ENCODE measurements at regions not wholly inside any gene's neighbourhood (a gene's known extent, or its start where the extent isn't known, plus 50 kb on each side); places are given as distances from the start of the nearest gene placed in this dataset.
"Not testable (repeated sequence)": the region's sequence is repeated elsewhere in the genome, so short reads cannot be mapped to it uniquely, and the experiment has no call there.

DNA sequence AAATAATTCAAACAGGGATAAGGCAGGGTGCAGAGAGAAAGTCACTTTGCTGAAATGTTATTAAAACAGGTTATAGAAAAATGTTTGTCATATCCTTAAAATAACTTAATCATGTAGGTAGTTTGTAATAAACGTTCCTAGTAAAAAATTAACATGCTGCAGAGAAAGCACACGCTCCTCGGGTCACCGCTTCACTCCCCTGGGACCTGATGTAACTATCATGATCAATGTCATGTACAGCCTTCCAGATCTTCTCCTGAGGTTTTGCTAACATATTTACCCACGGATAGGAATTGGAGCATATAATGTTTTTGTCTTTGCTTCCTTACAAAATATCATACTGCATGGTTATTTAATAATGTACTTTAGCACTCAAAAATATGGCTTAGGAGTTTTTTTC is 285.1 kb upstream of the TMEM132C start:
- Histone ChIP-seq H3K9me3 (ENCODE audit: insufficient read depth, low read length) (no peaks in the 10 kb centered on the region), H3K9ac (ENCODE audit: low read length) (no peak overlapping the region), H3K27me3 (ENCODE audit: low read length) (no peaks in the 10 kb centered on the region), H4K20me1 (ENCODE audit: low read depth, low read length) (no peaks in the 10 kb centered on the region), H3F3A (ENCODE audit: insufficient read depth) (no peaks in the 10 kb centered on the region), H3K9me2 (replicated peaks; ENCODE audit: insufficient read depth, low read length) (no peaks in the 10 kb centered on the region), H3K4me3 (ENCODE audit: insufficient read depth, low read length, poor library complexity, severe bottlenecking) (no peak overlapping the region), H3K79me2 (ENCODE audit: insufficient read depth, low read length) (no peaks in the 10 kb centered on the region), H3K4me2 (ENCODE audit: low read depth, low read length, poor library complexity, severe bottlenecking) (no peak overlapping the region), H3K36me3 (ENCODE audit: low read length) (no peaks in the 10 kb centered on the region), H2AFZ (ENCODE audit: low read depth, low read length, severe bottlenecking) (no peak overlapping the region), H3K27ac (ENCODE audit: low read depth, low read length) (no peak overlapping the region)
- TF ChIP-seq CTCF (IDR thresholded peaks at IDR 0.05; ENCODE audit: insufficient read depth, low read length, poor library complexity, severe bottlenecking): no peak
- no peak for TF ChIP-seq EZH2phosphoT487 (conservative IDR thresholded peaks at IDR 0.05; ENCODE audit: low read length)

- not testable (repeated sequence) for H3K79me2 ChIP-seq (ENCODE audit: insufficient read depth, low read length); H3K4me2 ChIP-seq (ENCODE audit: low read depth, low read length, poor library complexity, severe bottlenecking); H3K9ac ChIP-seq (ENCODE audit: low read length); H3K9me3 ChIP-seq (ENCODE audit: insufficient read depth, low read length); H2AFZ ChIP-seq (ENCODE audit: low read depth, low read length, severe bottlenecking); H3K27ac ChIP-seq (ENCODE audit: low read depth, low read length); H3K27me3 ChIP-seq (ENCODE audit: low read length); H3K9me2 ChIP-seq (replicated peaks; ENCODE audit: insufficient read depth, low read length); H3K36me3 ChIP-seq (ENCODE audit: low read length); H3F3A ChIP-seq (ENCODE audit: insufficient read depth); H3K4me3 ChIP-seq (ENCODE audit: insufficient read depth, low read length, poor library complexity, severe bottlenecking); H4K20me1 ChIP-seq (ENCODE audit: low read depth, low read length)
Observed at GRCh38 chr12:127983213-127983791, 283.7 kb upstream of the TMEM132C start.

DNA sequence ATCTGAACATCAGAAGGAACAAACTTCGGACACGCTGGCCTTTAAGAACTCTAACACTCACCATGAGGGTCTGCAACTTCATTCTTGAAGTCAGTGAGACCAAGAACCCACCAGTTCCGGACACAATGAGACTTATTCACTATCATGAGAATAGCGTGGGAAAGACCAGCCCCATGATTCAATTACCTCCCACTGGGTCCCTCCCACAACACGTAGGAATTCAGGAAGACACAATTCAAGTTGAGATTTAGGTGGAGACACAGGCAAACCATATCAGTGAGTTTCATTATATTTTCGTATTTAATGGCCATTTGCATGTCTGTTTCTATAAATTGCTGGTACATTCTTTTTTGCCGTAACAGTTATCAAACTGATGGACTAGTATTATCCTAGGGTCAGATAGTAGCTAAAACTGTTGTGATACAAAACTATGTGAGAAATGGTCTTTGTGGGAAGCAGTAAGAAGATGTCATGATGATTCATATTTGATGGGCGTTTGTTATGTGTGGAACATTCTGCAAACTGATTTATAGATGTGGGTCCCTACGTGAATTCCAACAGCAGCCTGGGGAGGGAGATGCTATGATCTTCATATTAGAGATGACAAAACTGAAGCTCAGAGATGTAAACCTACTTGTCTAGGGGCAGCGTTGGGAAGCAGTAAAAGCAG is 282.4 kb upstream of the TMEM132C start:
- no peak overlapping the region for H3K4me3 ChIP-seq (ENCODE audit: insufficient read depth, low read length, poor library complexity, severe bottlenecking)
- no peaks in the 10 kb centered on the region for H3K9me2 ChIP-seq (replicated peaks; ENCODE audit: insufficient read depth, low read length)
- TF ChIP-seq EZH2phosphoT487 (conservative IDR thresholded peaks at IDR 0.05; ENCODE audit: low read length) (no peak), CTCF (IDR thresholded peaks at IDR 0.05; ENCODE audit: insufficient read depth, low read length, poor library complexity, severe bottlenecking) (no peak)
- no peaks in the 10 kb centered on the region for H3K27me3 ChIP-seq (ENCODE audit: low read length)
- no peaks in the 10 kb centered on the region for H4K20me1 ChIP-seq (ENCODE audit: low read depth, low read length)
- no peaks in the 10 kb centered on the region for H3F3A ChIP-seq (ENCODE audit: insufficient read depth)
- no peak overlapping the region for H3K27ac ChIP-seq (ENCODE audit: low read depth, low read length)
- H3K9me3 ChIP-seq (ENCODE audit: insufficient read depth, low read length): no peaks in the 10 kb centered on the region
- H3K9ac ChIP-seq (ENCODE audit: low read length): no peak overlapping the region
- no peaks in the 10 kb centered on the region for H3K79me2 ChIP-seq (ENCODE audit: insufficient read depth, low read length)
- H2AFZ ChIP-seq (ENCODE audit: low read depth, low read length, severe bottlenecking): no peak overlapping the region
- H3K36me3 ChIP-seq (ENCODE audit: low read length): no peaks in the 10 kb centered on the region
- H3K4me2 ChIP-seq (ENCODE audit: low read depth, low read length, poor library complexity, severe bottlenecking): no peak overlapping the region

DNA sequence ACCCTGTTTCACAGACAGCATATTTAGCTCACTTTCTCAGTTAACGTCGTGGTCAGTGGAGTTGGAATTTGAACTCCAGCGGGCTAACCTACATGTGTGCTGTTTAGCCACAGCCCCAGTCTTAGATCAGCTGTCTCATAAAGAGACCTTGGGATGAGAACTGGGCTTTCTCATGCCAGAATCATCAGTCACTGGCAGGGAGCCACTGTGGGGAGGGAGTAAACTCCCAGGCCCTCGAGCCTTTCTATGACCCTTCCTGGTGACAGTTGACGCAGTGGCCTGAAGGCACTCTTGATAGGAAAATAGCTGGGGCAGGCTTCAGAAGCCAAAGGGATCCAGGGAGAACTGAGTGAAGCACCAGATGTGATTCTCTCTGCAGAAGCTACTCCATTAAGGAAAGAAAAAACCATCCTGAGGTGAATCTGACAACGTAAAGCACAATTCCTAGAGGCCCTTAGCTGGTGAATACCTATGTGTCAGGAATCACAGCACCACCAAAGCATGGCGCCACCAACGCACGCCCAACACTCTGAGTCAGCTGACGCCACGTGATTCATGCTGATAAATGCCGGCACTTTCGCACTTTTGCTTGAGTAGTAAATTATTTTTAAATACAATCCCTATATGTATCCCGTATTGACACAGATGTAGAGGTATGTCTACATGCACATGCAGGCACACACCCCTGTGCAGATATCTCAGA is 279.6 kb upstream of the TMEM132C start:
- TF ChIP-seq CTCF (IDR thresholded peaks at IDR 0.05; ENCODE audit: insufficient read depth, low read length, poor library complexity, severe bottlenecking) (no peak), EZH2phosphoT487 (conservative IDR thresholded peaks at IDR 0.05; ENCODE audit: low read length) (no peak)
- Histone ChIP-seq H4K20me1 (ENCODE audit: low read depth, low read length) (no peaks in the 10 kb centered on the region), H3K4me2 (ENCODE audit: low read depth, low read length, poor library complexity, severe bottlenecking) (no peak overlapping the region), H3K9me2 (replicated peaks; ENCODE audit: insufficient read depth, low read length) (no peaks in the 10 kb centered on the region), H3K27ac (ENCODE audit: low read depth, low read length) (no peak overlapping the region), H3K27me3 (ENCODE audit: low read length) (no peaks in the 10 kb centered on the region), H3K4me3 (ENCODE audit: insufficient read depth, low read length, poor library complexity, severe bottlenecking) (no peak overlapping the region), H2AFZ (ENCODE audit: low read depth, low read length, severe bottlenecking) (no peak overlapping the region), H3F3A (ENCODE audit: insufficient read depth) (no peaks in the 10 kb centered on the region), H3K36me3 (ENCODE audit: low read length) (no peaks in the 10 kb centered on the region), H3K9me3 (ENCODE audit: insufficient read depth, low read length) (no peaks in the 10 kb centered on the region), H3K79me2 (ENCODE audit: insufficient read depth, low read length) (no peaks in the 10 kb centered on the region), H3K9ac (ENCODE audit: low read length) (no peak overlapping the region)
